OCI-LY1 (cell line): ENCODE measurements at regions not wholly inside any gene's neighbourhood (a gene's known extent, or its start where the extent isn't known, plus 50 kb on each side); places are given as distances from the start of the nearest gene placed in this dataset.

Experiments used
- H2AFZ ChIP-seq: fragments of 200-600 bp; sonication (generic), shearing (Covaris generic); 2 replicates; pipeline ENCODE4 v1.6.0; 2014; ENCODE audit warnings: antibody characterized with exemption, mild to moderate bottlenecking, low read length
- H3F3A ChIP-seq: fragments of 200-600 bp; sonication (generic), shearing (Covaris generic); 2 replicates; pipeline ENCODE4 v1.6.0; 2014; ENCODE audit warnings: mild to moderate bottlenecking, antibody characterized with exemption, low read length, moderate library complexity; ENCODE audit not compliant: insufficient read depth
- H3K27ac ChIP-seq: fragments of 200-600 bp; sonication (generic); 2 replicates; pipeline ENCODE4 v1.5.1; 2014; ENCODE audit warnings: low read length, mixed run types, mild to moderate bottlenecking, low read depth; ENCODE audit not compliant: poor library complexity, severe bottlenecking
- H3K27me3 ChIP-seq: fragments of 200-600 bp; sonication (generic); 2 replicates; pipeline ENCODE4 v1.6.0; 2014; ENCODE audit warnings: antibody characterized with exemption, mild to moderate bottlenecking, low read length, moderate library complexity; ENCODE audit not compliant: insufficient read depth
- H3K36me3 ChIP-seq: fragments of 200-600 bp; sonication (generic); 2 replicates; pipeline ENCODE4 v1.6.1; 2014; ENCODE audit warnings: mild to moderate bottlenecking, antibody characterized with exemption, low read length, moderate library complexity, mixed read lengths; ENCODE audit not compliant: insufficient read depth
- H3K4me1 ChIP-seq: fragments of 200-600 bp; sonication (generic); 2 replicates; pipeline ENCODE4 v1.5.1; 2014; ENCODE audit warnings: mild to moderate bottlenecking, low read length, moderate library complexity; ENCODE audit not compliant: insufficient read depth, severe bottlenecking
- H3K4me2 ChIP-seq: fragments of 200-600 bp; sonication (generic), shearing (Covaris generic); 2 replicates; pipeline ENCODE4 v1.6.1; 2014; ENCODE audit warnings: low read length
- H3K4me3 ChIP-seq: fragments of 200-600 bp; sonication (generic); 2 replicates; pipeline ENCODE4 v1.5.1; 2014; ENCODE audit warnings: low read length, low read depth, mild to moderate bottlenecking, mixed read lengths; ENCODE audit not compliant: poor library complexity, severe bottlenecking
- H3K79me2 ChIP-seq: fragments of 200-600 bp; shearing (Covaris generic); 2 replicates; pipeline ENCODE4 v1.6.1; 2016; ENCODE audit warnings: mixed run types, low read length, mixed read lengths; ENCODE audit not compliant: insufficient read depth
- H3K9ac ChIP-seq: fragments of 200-600 bp; sonication (generic), shearing (Covaris generic); 2 replicates; pipeline ENCODE4 v1.6.1; 2014; ENCODE audit warnings: mild to moderate bottlenecking, low read length, mixed read lengths
- H3K9me2 ChIP-seq: fragments of 200-600 bp; sonication (generic), shearing (Covaris generic); 2 replicates; pipeline ENCODE4 v1.6.1; 2014; ENCODE audit warnings: low read depth, mild to moderate bottlenecking, low read length, mixed read lengths
- H3K9me3 ChIP-seq: fragments of 200-600 bp; shearing (Covaris generic); 2 replicates; pipeline ENCODE4 v1.6.1; 2014; ENCODE audit warnings: low read length, mixed read lengths
- H4K20me1 ChIP-seq: fragments of 200-600 bp; sonication (generic), shearing (Covaris generic); 2 replicates; pipeline ENCODE4 v1.6.0; 2016; ENCODE audit warnings: mild to moderate bottlenecking, low read length; ENCODE audit not compliant: insufficient read depth
- EZH2 ChIP-seq: fragments of 200-600 bp; sonication (generic), shearing (Covaris generic); IDR thresholded peaks from 2 replicates; pipeline ENCODE4 v1.8.0; 2017; ENCODE audit warnings: borderline replicate concordance, mixed run types, mild to moderate bottlenecking, antibody characterized with exemption, low read length, moderate library complexity, mixed read lengths
- TF ChIP-seq, protein P1 (sequence below): fragments of 200-600 bp; sonication (generic), shearing (Covaris generic); IDR thresholded peaks from 2 replicates; pipeline ENCODE4 v1.5.1; 2017; ENCODE audit warnings: mild to moderate bottlenecking, antibody characterized with exemption, low read length, moderate library complexity, mixed read lengths

DNA sequence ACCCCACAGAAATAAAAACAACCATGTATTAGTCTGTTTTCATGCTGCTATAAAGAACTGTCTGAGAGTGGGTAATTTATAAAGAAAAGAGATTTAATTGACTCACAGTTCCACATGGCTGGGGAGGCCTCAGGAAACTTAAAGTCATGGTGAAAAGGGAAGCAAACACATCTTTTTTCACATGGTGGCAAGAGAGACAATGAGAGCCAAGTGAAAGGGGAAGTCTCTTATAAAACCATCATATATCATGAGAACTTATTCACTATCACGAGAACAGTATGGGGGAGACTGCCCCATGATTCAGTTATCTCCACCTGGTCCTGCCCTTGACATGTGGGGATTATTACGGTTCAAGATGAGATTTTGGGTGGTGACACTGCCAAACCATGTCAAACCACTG, 141.5 kb downstream of the ZMAT3 start:
- TF ChIP-seq EZH2 = no peak
- TF ChIP-seq, protein P1, sequence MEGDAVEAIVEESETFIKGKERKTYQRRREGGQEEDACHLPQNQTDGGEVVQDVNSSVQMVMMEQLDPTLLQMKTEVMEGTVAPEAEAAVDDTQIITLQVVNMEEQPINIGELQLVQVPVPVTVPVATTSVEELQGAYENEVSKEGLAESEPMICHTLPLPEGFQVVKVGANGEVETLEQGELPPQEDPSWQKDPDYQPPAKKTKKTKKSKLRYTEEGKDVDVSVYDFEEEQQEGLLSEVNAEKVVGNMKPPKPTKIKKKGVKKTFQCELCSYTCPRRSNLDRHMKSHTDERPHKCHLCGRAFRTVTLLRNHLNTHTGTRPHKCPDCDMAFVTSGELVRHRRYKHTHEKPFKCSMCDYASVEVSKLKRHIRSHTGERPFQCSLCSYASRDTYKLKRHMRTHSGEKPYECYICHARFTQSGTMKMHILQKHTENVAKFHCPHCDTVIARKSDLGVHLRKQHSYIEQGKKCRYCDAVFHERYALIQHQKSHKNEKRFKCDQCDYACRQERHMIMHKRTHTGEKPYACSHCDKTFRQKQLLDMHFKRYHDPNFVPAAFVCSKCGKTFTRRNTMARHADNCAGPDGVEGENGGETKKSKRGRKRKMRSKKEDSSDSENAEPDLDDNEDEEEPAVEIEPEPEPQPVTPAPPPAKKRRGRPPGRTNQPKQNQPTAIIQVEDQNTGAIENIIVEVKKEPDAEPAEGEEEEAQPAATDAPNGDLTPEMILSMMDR = no peak

DNA sequence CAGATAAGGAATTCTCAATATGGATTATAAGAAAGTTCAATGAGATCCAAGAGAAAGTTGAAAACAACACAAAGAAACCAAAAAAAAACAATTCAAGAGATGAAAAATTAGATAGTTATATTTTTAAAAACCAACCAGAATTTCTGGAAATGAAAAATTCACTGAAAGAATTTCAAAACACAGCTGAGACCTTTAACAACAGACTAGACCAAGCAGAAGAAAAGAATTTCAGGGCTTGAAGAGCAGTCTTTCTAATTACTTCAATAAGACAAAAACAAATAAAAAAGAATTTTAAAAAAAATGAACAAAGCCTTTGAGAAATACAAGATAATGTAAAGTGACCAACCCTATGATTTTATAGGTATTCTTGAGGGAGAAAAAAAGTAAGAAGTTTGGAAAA, 155.4 kb downstream of the ZMAT3 start:
- no peaks in the 10 kb centered on the region for H3F3A ChIP-seq
- peaks cover 8% of the 10 kb centered on the region; the same call in 1 of the 2 replicates for H3K9me3 ChIP-seq
- H3K27ac ChIP-seq = no peak overlapping the region
- H3K9ac ChIP-seq = no peak overlapping the region
- no peaks in the 10 kb centered on the region for H3K27me3 ChIP-seq
- no peak overlapping the region for H3K4me2 ChIP-seq
- no peaks in the 10 kb centered on the region for H3K79me2 ChIP-seq
- no peak overlapping the region for H3K4me3 ChIP-seq
- no peak for TF ChIP-seq EZH2
- TF ChIP-seq, protein P1 = no peak
- no peaks in the 10 kb centered on the region for H3K9me2 ChIP-seq
- no peak overlapping the region for H2AFZ ChIP-seq
- H4K20me1 ChIP-seq = no peaks in the 10 kb centered on the region
- H3K36me3 ChIP-seq = no peaks in the 10 kb centered on the region
- H3K4me1 ChIP-seq = no peaks in the 10 kb centered on the region

More for the DNA sequence above, 141.5 kb downstream of the ZMAT3 start:
- Histone ChIP-seq H3K27ac (no peak overlapping the region), H3K9me2 (no peaks in the 10 kb centered on the region), H3K9ac (no peak overlapping the region), H3K27me3 (no peaks in the 10 kb centered on the region), H2AFZ (no peak overlapping the region), H3K79me2 (no peaks in the 10 kb centered on the region), H3K4me1 (no peaks in the 10 kb centered on the region), H3K36me3 (no peaks in the 10 kb centered on the region), H3K4me2 (no peak overlapping the region), H3F3A (no peaks in the 10 kb centered on the region), H3K9me3 (no peaks in the 10 kb centered on the region), H3K4me3 (no peak overlapping the region), H4K20me1 (no peaks in the 10 kb centered on the region)

DNA sequence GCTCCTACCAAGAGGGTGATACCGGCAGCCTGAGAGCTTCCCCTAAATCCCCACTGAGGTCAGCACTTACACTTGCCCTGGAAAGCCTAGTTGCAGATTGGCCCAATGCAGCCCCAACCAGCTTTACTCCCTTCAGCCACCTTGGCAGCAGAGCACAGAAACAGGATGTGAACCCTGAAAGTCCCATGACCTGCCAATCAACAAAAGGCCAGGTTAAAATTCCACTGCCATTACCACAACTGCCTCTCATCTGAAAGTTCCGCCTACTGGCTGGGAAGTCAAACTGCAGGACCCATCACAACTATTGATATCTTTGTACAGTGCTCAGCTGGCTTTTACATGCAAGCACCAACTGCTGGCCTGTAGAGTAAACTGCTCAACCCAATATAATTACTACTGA, 156.2 kb downstream of the ZMAT3 start:
- no peaks in the 10 kb centered on the region for H3F3A ChIP-seq
- no peak overlapping the region for H3K4me3 ChIP-seq
- no peaks in the 10 kb centered on the region for H3K4me1 ChIP-seq
- no peaks in the 10 kb centered on the region for H3K79me2 ChIP-seq
- H3K9me2 ChIP-seq = no peaks in the 10 kb centered on the region
- no peak overlapping the region for H3K4me2 ChIP-seq
- TF ChIP-seq EZH2 = no peak
- TF ChIP-seq, protein P1 = peak; percentile 15; the same call in 1 of the 2 replicates
- H3K36me3 ChIP-seq = no peaks in the 10 kb centered on the region
- H3K9ac ChIP-seq = no peak overlapping the region
- H3K27ac ChIP-seq = no peak overlapping the region
- H3K27me3 ChIP-seq = no peaks in the 10 kb centered on the region
- peaks cover 8% of the 10 kb centered on the region; the same call in 1 of the 2 replicates for H3K9me3 ChIP-seq
- H2AFZ ChIP-seq = no peak overlapping the region
- no peaks in the 10 kb centered on the region for H4K20me1 ChIP-seq
